HG02870 (cell line): ENCODE measurements at regions not wholly inside any gene's neighbourhood (a gene's known extent, or its start where the extent isn't known, plus 50 kb on each side); places are given as distances from the start of the nearest gene placed in this dataset.

ENCODE experiments used
- ATAC-seq: cut with Tn5 transposase; IDR thresholded peaks from one replicate; pipeline ENCODE4 v1.9.1; 2021; ENCODE audit warnings: mild to moderate bottlenecking, moderate library complexity; ENCODE audit not compliant: unreplicated experiment

GRCh38 chr3:148332509-148332908 lies 365.2 kb upstream of the AGTR1 start:
- ATAC-seq: no peak

- no peak for ATAC-seq
These were observed 364.6 kb upstream of the AGTR1 start for GRCh38 chr3:148333091-148333490.

DNA sequence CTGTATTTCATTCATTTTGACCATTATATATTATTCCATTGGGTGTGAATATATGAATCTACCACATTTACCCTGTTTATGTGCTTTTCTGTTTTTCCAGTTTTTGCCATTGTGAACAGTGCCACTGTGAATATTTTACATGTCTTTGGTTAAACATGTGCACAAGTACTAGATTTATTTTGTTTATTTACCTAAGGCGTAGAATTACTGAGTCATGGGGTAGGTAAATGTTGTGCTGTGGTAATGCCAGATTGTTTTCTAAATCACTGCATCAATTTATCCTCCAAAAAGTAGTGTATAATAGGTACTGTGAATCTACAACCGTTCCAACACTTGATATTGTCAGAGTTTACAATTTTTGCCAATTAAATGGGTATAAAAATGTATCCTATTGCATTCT lies 362.1 kb upstream of the AGTR1 start:
- no peak for ATAC-seq

DNA sequence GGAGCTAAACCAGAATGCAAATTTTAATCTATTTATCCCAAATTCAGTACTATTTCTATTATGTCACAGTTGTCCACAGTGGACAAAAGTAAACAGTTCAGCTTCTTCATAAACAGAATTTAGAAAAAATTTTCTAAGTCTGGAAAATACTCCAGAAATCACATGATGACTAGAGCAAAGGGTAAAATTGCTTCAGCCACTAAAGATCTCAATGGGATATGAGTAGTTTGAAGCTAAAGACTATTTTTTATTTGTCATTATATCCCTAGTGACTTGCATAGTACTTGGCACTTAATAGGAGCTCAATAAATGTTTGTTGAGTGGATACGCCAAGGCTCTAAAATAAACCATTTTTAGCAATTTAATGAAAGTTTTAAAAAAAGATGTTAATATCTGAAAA lies 354.3 kb upstream of the AGTR1 start:
- ATAC-seq: no peak

- no peak for ATAC-seq
These were observed 353.2 kb upstream of the AGTR1 start for GRCh38 chr3:148344521-148344920.

GRCh38 chr3:148360051-148360450 lies 337.7 kb upstream of the AGTR1 start:
- no peak for ATAC-seq

- peak; percentile 61 for ATAC-seq
These were observed 330.8 kb upstream of the AGTR1 start for GRCh38 chr3:148366743-148367410.

DNA sequence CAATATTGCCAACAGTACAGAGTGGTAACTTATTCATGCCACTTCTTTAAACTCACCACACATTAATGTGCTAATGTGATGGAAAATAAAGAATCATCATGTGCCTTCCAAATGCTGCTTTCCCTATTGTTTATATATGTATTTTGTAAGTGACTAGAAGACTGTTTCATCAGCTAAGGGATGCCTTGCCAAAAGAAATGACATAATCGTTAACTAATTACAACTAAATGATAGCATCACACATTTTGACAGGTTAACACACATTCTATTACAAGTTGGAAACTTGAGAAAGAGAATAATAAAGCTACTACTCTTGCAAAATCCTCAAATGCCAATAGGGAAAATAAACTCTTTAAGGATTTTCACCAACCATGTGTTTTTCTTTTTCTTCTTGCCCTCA lies 329.9 kb upstream of the AGTR1 start:
- ATAC-seq: no peak

DNA sequence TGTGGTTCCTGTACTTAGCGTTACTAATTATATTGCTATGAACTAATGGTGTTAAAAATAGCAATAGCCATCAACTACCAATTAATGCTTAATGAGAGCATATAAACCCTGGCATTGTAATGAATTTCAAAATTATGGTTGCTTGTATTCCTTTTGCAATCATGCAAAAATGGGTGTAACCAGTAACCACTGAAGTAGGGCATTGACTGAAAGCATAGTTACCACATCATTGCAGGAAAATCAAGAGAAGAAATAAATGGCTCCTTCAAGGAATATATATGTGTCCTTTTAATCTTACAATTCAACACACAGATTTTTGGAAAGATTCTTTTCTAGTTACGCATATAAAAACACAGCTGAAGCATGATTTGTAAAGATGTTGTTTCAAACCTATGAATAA lies 328.3 kb upstream of the AGTR1 start:
- no peak for ATAC-seq

DNA sequence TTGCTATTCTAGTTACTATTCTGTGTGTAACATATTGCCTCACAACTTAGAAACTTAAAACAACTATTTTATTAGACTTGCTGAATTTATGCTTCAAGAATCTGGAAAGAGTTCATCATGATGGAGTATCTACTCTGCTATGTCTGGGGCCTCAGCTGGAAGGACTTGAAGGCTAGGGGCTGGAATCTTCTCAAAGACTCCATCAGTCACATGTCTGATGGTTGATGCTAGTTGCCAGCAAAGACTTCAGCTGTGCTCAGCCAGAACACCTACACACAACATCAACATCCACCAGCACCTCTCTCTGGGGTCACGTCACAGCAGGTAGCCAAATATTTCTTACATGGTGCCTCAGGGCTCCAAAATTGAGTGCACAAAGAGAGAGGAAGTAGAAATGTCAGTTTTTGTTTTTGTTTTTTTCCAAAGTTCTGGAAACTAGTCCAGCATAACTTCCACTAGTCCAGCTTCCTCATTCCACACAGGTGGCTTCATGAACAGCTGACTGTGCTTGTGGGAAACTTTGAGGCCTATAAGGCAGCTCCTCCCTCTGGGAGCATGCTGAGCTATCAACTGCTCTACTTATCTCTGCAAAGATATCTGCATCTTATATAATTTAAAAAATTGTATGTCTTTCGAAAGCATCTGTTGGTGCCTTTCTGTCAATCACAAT lies 325.4 kb upstream of the AGTR1 start:
- no peak for ATAC-seq

DNA sequence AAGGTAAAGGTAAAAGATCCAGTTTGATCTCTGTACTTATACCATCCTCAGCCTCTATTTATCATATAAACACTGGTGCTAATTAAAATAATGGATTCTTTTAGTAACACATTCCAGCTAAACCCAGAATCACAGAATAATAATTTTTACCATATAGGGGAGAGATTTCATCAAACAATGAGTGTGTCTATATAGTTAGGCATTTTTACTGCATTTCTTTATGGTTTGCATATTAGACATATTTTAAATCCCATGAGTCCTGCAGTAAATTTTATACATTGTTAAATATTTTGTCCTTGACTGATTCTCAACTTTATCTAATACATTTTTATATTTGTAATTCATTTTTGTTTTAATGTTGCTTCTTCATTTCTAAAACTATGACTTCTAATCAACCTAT lies 323.7 kb upstream of the AGTR1 start:
- no peak for ATAC-seq

- peak; percentile 83 for ATAC-seq
These were observed 317.8 kb upstream of the AGTR1 start for GRCh38 chr3:148379763-148380382.

GRCh38 chr3:148381051-148381450 lies 316.7 kb upstream of the AGTR1 start:
- no peak for ATAC-seq

DNA sequence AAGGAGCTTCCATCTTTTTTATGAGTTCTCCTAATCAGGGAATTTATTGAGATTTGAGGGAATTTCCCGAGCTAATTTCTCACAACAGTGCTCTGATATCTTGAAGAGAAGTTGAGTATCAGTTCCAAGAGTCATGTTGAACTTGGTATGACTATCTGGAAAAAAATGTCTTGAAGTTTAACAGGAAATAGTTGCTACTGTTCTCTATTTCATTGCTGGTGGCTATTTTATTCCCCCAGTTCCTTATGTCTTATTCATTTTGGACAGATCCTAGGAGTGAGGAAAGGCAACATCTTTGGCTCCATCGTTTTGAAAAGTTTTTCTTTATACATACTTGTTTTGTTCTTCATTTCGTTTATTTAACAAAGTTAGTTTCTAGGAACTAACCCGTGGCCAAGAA lies 307.8 kb upstream of the AGTR1 start:
- ATAC-seq: no peak

- no peak for ATAC-seq
These were observed 301.9 kb upstream of the AGTR1 start for GRCh38 chr3:148395821-148396220.

DNA sequence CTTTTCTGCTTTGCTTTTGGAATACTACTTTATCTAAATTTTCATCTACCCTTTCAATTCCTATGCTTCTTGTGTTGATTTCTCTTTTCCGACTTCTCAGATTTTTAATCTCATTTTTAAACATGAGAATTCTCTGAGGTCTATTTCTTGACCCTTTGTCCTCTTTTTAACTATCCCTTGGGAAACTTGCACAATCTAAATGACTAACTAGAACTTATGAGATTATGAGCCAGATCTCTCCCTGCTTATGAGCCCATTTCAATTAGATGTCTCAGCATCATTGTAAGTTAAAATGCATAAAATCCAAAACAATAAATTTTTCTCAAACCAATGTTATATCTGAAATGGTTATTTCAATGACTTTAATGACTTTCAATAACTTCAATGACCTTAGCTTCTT lies 296.9 kb upstream of the AGTR1 start:
- no peak for ATAC-seq

DNA sequence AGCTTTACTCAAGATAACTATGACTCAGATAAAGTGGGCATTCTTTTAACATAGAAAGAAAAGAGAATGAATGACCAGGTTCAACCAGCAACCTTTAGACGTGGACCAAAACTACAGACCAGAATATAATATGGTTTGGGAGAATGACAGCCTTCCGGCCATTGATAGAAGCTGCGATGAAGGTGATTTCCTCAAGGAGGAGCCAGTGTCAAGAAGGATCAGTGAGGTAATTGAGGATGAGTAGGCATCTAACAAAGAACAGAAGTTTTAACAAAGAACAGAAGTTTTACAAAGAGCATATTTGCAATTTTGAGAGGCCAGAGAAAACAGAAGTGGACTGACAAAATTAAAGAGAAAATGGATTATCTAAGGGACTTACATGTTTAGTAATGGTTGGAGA lies 289.0 kb upstream of the AGTR1 start:
- no peak for ATAC-seq

DNA sequence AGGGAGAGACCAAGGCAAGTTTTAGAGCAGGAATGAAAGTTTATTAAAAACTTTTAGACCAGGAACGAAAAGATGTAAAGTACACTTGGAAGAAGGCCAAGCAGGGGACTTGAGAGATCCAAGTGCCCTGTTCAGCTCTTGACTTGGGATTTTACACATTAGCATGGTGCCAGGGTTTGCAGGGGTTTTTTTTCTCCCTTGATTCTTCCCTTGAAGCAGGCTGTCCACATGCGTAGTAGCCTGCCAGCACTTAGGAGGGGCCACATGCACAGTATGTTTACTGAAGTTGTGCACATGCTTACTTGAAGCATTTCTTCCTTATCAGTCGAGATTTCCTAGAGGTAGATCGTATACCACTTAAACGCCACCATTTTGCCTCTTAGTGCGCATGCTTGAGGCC lies 277.5 kb upstream of the AGTR1 start:
- no peak for ATAC-seq

GRCh38 chr3:148428862-148429605 lies 268.7 kb upstream of the AGTR1 start:
- no peak for ATAC-seq

DNA sequence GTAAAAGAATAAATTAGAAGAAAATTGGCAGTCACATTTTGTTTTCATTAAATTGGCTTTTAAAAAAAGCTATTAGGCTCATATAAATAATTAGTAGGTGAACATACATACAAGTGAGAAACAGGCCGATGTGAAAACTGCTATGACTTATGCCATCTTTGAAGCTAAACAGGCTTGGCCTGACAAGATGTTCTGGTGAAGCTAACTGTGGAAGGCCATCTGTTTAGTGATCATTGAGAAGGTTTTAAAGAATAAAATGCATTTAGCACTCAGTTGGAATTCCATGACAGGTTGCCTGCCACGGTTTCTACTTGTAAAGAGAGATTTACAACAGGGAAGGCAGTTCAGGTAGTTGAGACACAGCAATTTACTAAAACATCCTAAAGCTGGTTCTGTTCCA lies 264.0 kb upstream of the AGTR1 start:
- ATAC-seq: no peak

GRCh38 chr3:148435534-148435933 lies 262.2 kb upstream of the AGTR1 start:
- ATAC-seq: no peak
